SK-N-MC (cell line): ENCODE measurements at regions not wholly inside any gene's neighbourhood (a gene's known extent, or its start where the extent isn't known, plus 50 kb on each side); places are given as distances from the start of the nearest gene placed in this dataset.
"Not testable (repeated sequence)": the region's sequence is repeated elsewhere in the genome, so short reads cannot be mapped to it uniquely, and the experiment has no call there.

Source experiments
- EZH2 ChIP-seq: fragments of 200-600 bp; sonication (generic); IDR thresholded peaks from one replicate; pipeline ENCODE4 v1.6.1; 2017; ENCODE audit warnings: antibody characterized with exemption
- FOXP2 ChIP-seq: optimal IDR thresholded peaks from 2 replicates; pipeline ENCODE3; 2011; ENCODE audit warnings: mild to moderate bottlenecking, moderate library complexity; ENCODE audit not compliant: insufficient read depth; ENCODE audit errors: extremely low read length, control extremely low read depth

DNA sequence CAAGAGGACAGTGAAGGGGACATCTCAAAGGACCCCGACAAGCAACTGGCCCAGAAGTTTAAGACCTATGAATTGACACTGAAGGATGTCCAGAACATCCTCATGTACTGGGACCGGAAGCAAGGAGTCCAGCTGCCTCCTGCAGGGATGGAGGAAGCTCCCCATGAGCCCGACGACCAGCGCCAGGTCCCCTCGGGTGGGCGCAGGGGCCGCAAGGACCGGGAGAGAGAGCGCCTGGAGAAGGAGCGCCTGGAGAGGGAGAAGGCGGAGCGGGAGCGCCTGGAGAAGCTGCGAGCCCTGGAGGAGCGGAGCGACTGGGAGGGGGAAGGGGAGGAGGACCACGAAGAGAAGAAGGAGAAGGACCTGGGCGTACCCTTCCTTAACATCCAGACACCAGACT is 143.9 kb upstream of the NBPF12 start:
- TF ChIP-seq EZH2, FOXP2: not testable (repeated sequence)
